ENCODE measurements at regions not wholly inside any gene's neighbourhood (a gene's known extent, or its start where the extent isn't known, plus 50 kb on each side); places are given as distances from the start of the nearest gene placed in this dataset.
"Not testable (repeated sequence)": the region's sequence is repeated elsewhere in the genome, so short reads cannot be mapped to it uniquely, and the experiment has no call there.

GRCh38 chr5:67816456-67816855 is 399.1 kb upstream of the PIK3R1 start:
- no peak for DNase-seq

- DNase-seq: no peak
Observed at GRCh38 chr5:67815455-67816391, 399.8 kb upstream of the PIK3R1 start.

GRCh38 chr5:67814569-67815311 is 400.8 kb upstream of the PIK3R1 start:
- no peak for DNase-seq

- DNase-seq: no peak
Observed at GRCh38 chr5:67813877-67814539, 401.5 kb upstream of the PIK3R1 start.

GRCh38 chr5:67809589-67809988 is 406.0 kb upstream of the PIK3R1 start:
- no peak for DNase-seq

GRCh38 chr5:67808340-67808739 is 407.2 kb upstream of the PIK3R1 start:
- DNase-seq: no peak

GRCh38 chr5:67807439-67807888 is 408.1 kb upstream of the PIK3R1 start:
- DNase-seq: peak in 2 of 58 donors; percentile 14 to 25

GRCh38 chr5:67806654-67807438 is 408.7 kb upstream of the PIK3R1 start:
- DNase-seq: no peak

GRCh38 chr5:67805666-67806348 is 409.7 kb upstream of the PIK3R1 start:
- DNase-seq: no peak

- no peak for DNase-seq
Observed at GRCh38 chr5:67802766-67803165, 412.8 kb upstream of the PIK3R1 start.

- no peak for DNase-seq
Observed at GRCh38 chr5:67799732-67800234, 415.8 kb upstream of the PIK3R1 start.

GRCh38 chr5:67798470-67798869 is 417.1 kb upstream of the PIK3R1 start:
- DNase-seq: not testable (repeated sequence)

GRCh38 chr5:67795781-67796477 is 419.6 kb upstream of the PIK3R1 start:
- DNase-seq: no peak

- no peak for DNase-seq
Observed at GRCh38 chr5:67793966-67794365, 421.6 kb upstream of the PIK3R1 start.

GRCh38 chr5:67793418-67793817 is 422.1 kb upstream of the PIK3R1 start:
- no peak for DNase-seq

- DNase-seq: no peak
Observed at GRCh38 chr5:67792891-67793290, 422.7 kb upstream of the PIK3R1 start.

GRCh38 chr5:67790390-67790789 is 425.2 kb upstream of the PIK3R1 start:
- DNase-seq: no peak

- DNase-seq: not testable (repeated sequence)
Observed at GRCh38 chr5:67779893-67780623, 435.5 kb upstream of the PIK3R1 start.

- DNase-seq: no peak
Observed at GRCh38 chr5:67774786-67775185, 440.8 kb upstream of the PIK3R1 start.
